NOMO-1 treated with DMSO at 0.1 percent for 48 hours (cell line): ENCODE measurements at regions not wholly inside any gene's neighbourhood (a gene's known extent, or its start where the extent isn't known, plus 50 kb on each side); places are given as distances from the start of the nearest gene placed in this dataset.

Source experiments
- DNase-seq: peaks from one replicate; lab custom pipeline; 2025; ENCODE audit not compliant: unreplicated experiment; lab: John Stamatoyannopoulos, UW

DNA sequence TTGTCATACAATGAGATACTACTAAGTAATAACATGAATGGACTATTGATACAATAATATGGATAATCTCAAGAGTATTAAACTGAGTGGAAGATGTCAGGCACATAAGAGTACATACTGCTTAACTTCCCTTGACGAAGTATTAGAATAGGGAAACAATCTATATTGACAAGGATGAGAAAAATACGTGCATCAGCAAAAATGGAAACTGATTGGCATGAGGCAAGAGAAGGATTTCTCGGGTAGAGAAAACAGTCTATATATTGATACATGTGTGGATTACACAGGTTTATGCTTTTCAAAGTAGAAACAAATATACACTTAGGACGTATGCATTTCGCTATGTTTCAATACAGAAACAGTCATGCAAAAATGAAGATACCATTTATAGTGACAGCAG lies 57.4 kb downstream of the PRR20E start:
- no peak for DNase-seq

- no peak for DNase-seq
Measured at GRCh38 chr13:57250472-57250871, 83.5 kb downstream of the PRR20E start.

- DNase-seq: no peak
Measured at GRCh38 chr13:57253551-57253950, 86.6 kb downstream of the PRR20E start.

DNA sequence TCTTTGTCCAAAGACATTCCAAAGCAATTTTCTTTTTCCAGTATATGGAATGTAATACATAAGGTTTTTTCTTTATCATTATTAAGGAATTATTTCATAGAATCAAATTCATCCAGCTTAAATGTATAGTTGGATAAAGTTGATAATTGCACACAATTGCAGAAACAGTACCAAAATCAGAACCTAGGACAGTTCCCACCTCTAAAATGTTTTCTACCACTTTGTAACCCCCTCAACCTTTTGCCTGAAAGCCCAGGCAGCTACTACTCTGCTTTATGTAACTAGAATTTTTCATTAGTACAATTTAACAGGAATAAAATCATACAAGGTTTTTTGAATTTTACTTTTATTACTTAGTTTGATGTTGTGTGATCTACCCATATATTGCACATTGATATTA lies 98.0 kb downstream of the PRR20E start:
- no peak for DNase-seq

DNA sequence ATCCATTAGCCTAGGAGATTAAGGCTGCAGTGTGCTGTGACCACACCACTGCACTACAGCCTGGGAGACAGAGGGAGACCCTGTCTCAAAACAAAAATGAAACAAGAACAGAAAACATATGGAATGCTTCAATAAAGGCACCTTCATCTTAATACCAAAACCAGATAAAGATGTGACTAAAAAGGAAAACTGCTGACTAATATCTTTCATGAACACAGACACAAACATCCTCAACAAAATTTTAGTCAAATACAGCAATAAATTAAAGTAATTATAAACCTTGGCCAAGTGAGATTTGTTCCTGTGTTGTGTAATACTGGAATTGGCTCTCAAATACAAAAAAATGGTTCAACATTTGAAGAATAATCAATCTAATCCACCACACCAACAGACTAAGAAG lies 103.5 kb downstream of the PRR20E start:
- DNase-seq: no peak

- no peak for DNase-seq
Measured at GRCh38 chr13:57286511-57287098, 119.6 kb downstream of the PRR20E start.

DNA sequence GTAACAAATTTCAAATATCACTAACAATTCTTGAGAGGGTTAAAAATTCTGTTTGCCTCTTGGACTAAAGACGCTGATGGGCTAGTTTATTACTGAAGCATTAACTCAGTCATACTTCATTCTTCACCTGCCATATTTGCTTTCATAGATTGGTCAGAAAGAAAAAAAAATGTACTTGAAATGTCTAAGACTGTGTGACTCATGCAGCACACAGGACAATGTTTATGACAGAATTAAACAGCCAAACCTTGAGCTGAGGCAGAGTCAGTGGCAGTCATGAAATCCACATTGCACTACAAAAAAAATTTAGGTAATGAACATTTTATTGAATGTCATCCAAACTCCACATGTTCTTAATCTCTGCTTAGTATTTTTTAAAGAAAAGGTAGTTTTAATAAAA lies 135.6 kb downstream of the PRR20E start:
- DNase-seq: no peak

- DNase-seq: no peak
Measured at GRCh38 chr13:57311009-57311586, 144.1 kb downstream of the PRR20E start.

DNA sequence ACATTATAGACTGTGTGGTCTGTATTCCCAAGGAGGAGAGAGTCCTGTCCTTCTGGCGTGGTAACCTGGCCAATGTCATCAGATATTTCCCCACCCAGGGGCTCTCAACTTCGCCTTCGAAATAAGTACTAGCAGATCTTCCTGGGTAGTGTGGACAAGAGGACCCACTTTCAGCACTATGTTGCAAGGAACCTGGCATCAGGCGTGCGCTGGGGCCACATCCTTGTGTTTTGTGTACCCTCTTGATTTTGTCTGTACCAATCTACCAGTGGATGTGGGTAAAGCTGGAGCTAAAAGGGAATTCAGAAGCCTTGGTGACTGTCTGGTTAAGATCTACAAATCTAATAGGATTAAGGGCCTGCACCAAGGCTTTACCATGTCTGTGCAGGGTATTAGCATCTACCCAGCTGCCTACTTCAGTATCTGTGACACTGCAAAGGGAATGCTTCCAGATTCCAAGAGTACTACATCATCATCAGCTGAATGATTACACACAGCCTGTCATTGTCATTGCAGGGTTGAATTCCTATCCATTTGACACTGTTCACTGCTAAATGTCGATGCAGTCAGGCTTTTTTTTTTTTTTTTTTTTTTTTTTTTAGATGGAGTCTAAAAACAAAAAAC lies 148.0 kb downstream of the PRR20E start:
- DNase-seq: no peak

- DNase-seq: peak; percentile 60
Measured at GRCh38 chr13:57326532-57326931, 159.5 kb downstream of the PRR20E start.

- DNase-seq: no peak
Measured at GRCh38 chr13:57340878-57341277, 173.9 kb downstream of the PRR20E start.

- DNase-seq: no peak
Measured at GRCh38 chr13:57345526-57345925, 178.5 kb downstream of the PRR20E start.

DNA sequence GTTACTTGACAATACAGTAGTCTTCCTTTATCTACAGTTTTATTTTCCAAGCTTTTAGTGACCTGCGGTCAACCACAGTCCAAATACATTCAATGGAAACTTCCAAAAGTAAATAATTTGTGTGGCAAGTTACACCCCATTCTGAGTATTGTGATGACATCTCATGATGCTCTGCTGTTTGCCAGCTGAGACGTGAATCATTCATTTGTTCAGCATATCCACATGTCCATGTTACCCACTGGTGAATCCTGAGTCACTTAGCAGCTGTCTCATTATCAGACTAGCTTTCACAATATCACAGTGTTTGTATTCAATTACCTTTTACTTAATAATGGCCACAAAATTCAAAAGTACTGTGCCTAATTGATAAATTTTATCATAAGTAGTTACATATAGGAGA lies 179.8 kb downstream of the PRR20E start:
- no peak for DNase-seq

- no peak for DNase-seq
Measured at GRCh38 chr13:57352114-57352513, 185.1 kb downstream of the PRR20E start.

DNA sequence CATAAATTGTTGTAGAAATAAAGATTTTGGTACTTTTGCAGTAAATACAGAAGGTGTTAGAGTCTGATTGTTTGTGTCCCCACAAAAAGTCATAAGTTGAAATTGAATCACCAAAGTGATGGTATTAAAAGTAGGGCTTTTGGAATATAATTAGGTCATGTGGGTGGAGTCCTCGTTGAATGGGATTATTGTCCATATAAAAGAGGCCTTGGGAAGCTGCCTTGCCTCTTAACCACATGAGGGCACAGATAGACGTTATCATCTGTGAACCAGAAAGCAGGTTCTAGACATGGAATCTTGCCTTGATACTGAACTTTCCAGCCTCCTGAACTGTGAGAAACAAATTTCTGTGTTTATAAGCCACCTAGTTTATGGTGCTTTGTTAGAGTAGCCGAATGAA lies 186.8 kb downstream of the PRR20E start:
- DNase-seq: no peak

- DNase-seq: no peak
Measured at GRCh38 chr13:57375876-57376275, 208.9 kb downstream of the PRR20E start.

- DNase-seq: no peak
Measured at GRCh38 chr13:57408312-57408711, 223.2 kb upstream of the PCDH17 start.

GRCh38 chr13:57409121-57409520 lies 222.4 kb upstream of the PCDH17 start:
- no peak for DNase-seq

- no peak for DNase-seq
Measured at GRCh38 chr13:57409656-57410055, 221.9 kb upstream of the PCDH17 start.

GRCh38 chr13:57418067-57418677 lies 213.4 kb upstream of the PCDH17 start:
- peak; percentile 4 for DNase-seq

GRCh38 chr13:57424379-57424778 lies 207.2 kb upstream of the PCDH17 start:
- no peak for DNase-seq

DNA sequence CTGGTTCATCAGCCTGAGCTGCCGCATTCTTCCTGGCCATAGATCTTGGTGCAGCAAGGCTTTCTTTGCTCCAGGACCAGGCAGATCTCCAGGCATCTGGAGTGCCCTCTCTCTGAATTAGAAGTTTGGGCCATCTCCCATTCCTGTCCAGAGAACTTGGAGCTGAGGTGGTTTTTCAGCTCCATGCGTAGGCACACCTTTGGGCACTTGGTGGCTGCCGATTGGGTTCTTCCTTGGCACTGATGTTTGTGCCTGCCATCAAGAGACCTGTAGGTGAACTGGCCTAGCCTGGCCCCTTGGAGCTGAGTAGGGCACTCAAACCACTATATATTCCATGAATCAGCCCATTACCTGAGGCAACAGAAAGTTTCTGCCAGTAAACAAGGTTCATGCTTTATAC lies 206.0 kb upstream of the PCDH17 start:
- DNase-seq: no peak
